ENCODE measurements at regions not wholly inside any gene's neighbourhood (a gene's known extent, or its start where the extent isn't known, plus 50 kb on each side); places are given as distances from the start of the nearest gene placed in this dataset.

- H3K4me1 ChIP-seq (ENCODE audit: control insufficient read depth in 3 of 3, insufficient read depth in 3 of 3, low read length in 3 of 3), result no peaks in the 10 kb centered on the region
- no peak overlapping the region for H3K27ac ChIP-seq (ENCODE audit: low read depth, low read length)
- no peaks in the 10 kb centered on the region for H3K27me3 ChIP-seq (ENCODE audit: control insufficient read depth in 3 of 3, insufficient read depth in 3 of 3, low read length in 3 of 3)
- no peak overlapping the region for H3K9ac ChIP-seq (ENCODE audit: low read depth in 1 of 3, low read length in 3 of 3)
- no peak overlapping the region for H3K4me3 ChIP-seq (ENCODE audit: low read length in 3 of 3)
- H3K36me3 ChIP-seq (ENCODE audit: control insufficient read depth in 3 of 3, insufficient read depth in 3 of 3, low read length in 3 of 3), result no peaks in the 10 kb centered on the region
- H3K9me3 ChIP-seq (ENCODE audit: control insufficient read depth in 3 of 3, low read length in 3 of 3), result no peaks in the 10 kb centered on the region
These were observed 301.3 kb upstream of the JARID2 start for GRCh38 chr6:14944593-14944992.

- no peaks in the 10 kb centered on the region for H3K36me3 ChIP-seq (ENCODE audit: control insufficient read depth in 3 of 3, insufficient read depth in 3 of 3, low read length in 3 of 3)
- no peak overlapping the region for H3K9ac ChIP-seq (ENCODE audit: low read depth in 1 of 3, low read length in 3 of 3)
- no peak overlapping the region for H3K27ac ChIP-seq (ENCODE audit: low read depth, low read length)
- no peaks in the 10 kb centered on the region for H3K9me3 ChIP-seq (ENCODE audit: control insufficient read depth in 3 of 3, low read length in 3 of 3)
- no peak overlapping the region for H3K4me3 ChIP-seq (ENCODE audit: low read length in 3 of 3)
- H3K4me1 ChIP-seq (ENCODE audit: control insufficient read depth in 3 of 3, insufficient read depth in 3 of 3, low read length in 3 of 3), result no peaks in the 10 kb centered on the region
- no peaks in the 10 kb centered on the region for H3K27me3 ChIP-seq (ENCODE audit: control insufficient read depth in 3 of 3, insufficient read depth in 3 of 3, low read length in 3 of 3)
These were observed 300.2 kb upstream of the JARID2 start for GRCh38 chr6:14945461-14946185.

- no peaks in the 10 kb centered on the region for H3K27me3 ChIP-seq (ENCODE audit: control insufficient read depth in 3 of 3, insufficient read depth in 3 of 3, low read length in 3 of 3)
- H3K36me3 ChIP-seq (ENCODE audit: control insufficient read depth in 3 of 3, insufficient read depth in 3 of 3, low read length in 3 of 3), result no peaks in the 10 kb centered on the region
- H3K9me3 ChIP-seq (ENCODE audit: control insufficient read depth in 3 of 3, low read length in 3 of 3), result no peaks in the 10 kb centered on the region
- no peak overlapping the region for H3K9ac ChIP-seq (ENCODE audit: low read depth in 1 of 3, low read length in 3 of 3)
- H3K4me3 ChIP-seq (ENCODE audit: low read length in 3 of 3), result no peak overlapping the region
- no peaks in the 10 kb centered on the region for H3K4me1 ChIP-seq (ENCODE audit: control insufficient read depth in 3 of 3, insufficient read depth in 3 of 3, low read length in 3 of 3)
- H3K27ac ChIP-seq (ENCODE audit: low read depth, low read length), result no peak overlapping the region
These were observed 299.1 kb upstream of the JARID2 start for GRCh38 chr6:14946753-14947152.

- no peaks in the 10 kb centered on the region for H3K27me3 ChIP-seq (ENCODE audit: control insufficient read depth in 3 of 3, insufficient read depth in 3 of 3, low read length in 3 of 3)
- H3K9ac ChIP-seq (ENCODE audit: low read depth in 1 of 3, low read length in 3 of 3), result no peak overlapping the region
- H3K4me3 ChIP-seq (ENCODE audit: low read length in 3 of 3), result no peak overlapping the region
- no peaks in the 10 kb centered on the region for H3K9me3 ChIP-seq (ENCODE audit: control insufficient read depth in 3 of 3, low read length in 3 of 3)
- no peak overlapping the region for H3K27ac ChIP-seq (ENCODE audit: low read depth, low read length)
- H3K36me3 ChIP-seq (ENCODE audit: control insufficient read depth in 3 of 3, insufficient read depth in 3 of 3, low read length in 3 of 3), result no peaks in the 10 kb centered on the region
- peaks cover 0 to under 1% (median 0%) of the 10 kb centered on the region in 3 donors for H3K4me1 ChIP-seq (ENCODE audit: control insufficient read depth in 3 of 3, insufficient read depth in 3 of 3, low read length in 3 of 3)
These were observed 297.2 kb upstream of the JARID2 start for GRCh38 chr6:14948586-14949245.

- H3K27ac ChIP-seq (ENCODE audit: low read depth, low read length), result no peak overlapping the region
- H3K36me3 ChIP-seq (ENCODE audit: control insufficient read depth in 3 of 3, insufficient read depth in 3 of 3, low read length in 3 of 3), result no peaks in the 10 kb centered on the region
- no peak overlapping the region for H3K4me3 ChIP-seq (ENCODE audit: low read length in 3 of 3)
- no peak overlapping the region for H3K9ac ChIP-seq (ENCODE audit: low read depth in 1 of 3, low read length in 3 of 3)
- H3K27me3 ChIP-seq (ENCODE audit: control insufficient read depth in 3 of 3, insufficient read depth in 3 of 3, low read length in 3 of 3), result no peaks in the 10 kb centered on the region
- no peaks in the 10 kb centered on the region for H3K9me3 ChIP-seq (ENCODE audit: control insufficient read depth in 3 of 3, low read length in 3 of 3)
- H3K4me1 ChIP-seq (ENCODE audit: control insufficient read depth in 3 of 3, insufficient read depth in 3 of 3, low read length in 3 of 3), result peaks cover 0 to 2% (median 0%) of the 10 kb centered on the region in 3 donors
These were observed 295.5 kb upstream of the JARID2 start for GRCh38 chr6:14950103-14950969.

GRCh38 chr6:14950970-14951276 is 294.9 kb upstream of the JARID2 start:
- no peak overlapping the region for H3K27ac ChIP-seq (ENCODE audit: low read depth, low read length)

GRCh38 chr6:14951704-14952103 is 294.2 kb upstream of the JARID2 start:
- H3K36me3 ChIP-seq (ENCODE audit: control insufficient read depth in 3 of 3, insufficient read depth in 3 of 3, low read length in 3 of 3), result no peaks in the 10 kb centered on the region
- no peak overlapping the region for H3K9ac ChIP-seq (ENCODE audit: low read depth in 1 of 3, low read length in 3 of 3)
- H3K27ac ChIP-seq (ENCODE audit: low read depth, low read length), result no peak overlapping the region
- H3K9me3 ChIP-seq (ENCODE audit: control insufficient read depth in 3 of 3, low read length in 3 of 3), result no peaks in the 10 kb centered on the region
- H3K4me1 ChIP-seq (ENCODE audit: control insufficient read depth in 3 of 3, insufficient read depth in 3 of 3, low read length in 3 of 3), result peaks cover 0 to 2% (median 0%) of the 10 kb centered on the region in 3 donors
- no peaks in the 10 kb centered on the region for H3K27me3 ChIP-seq (ENCODE audit: control insufficient read depth in 3 of 3, insufficient read depth in 3 of 3, low read length in 3 of 3)
- no peak overlapping the region for H3K4me3 ChIP-seq (ENCODE audit: low read length in 3 of 3)

More at GRCh38 chr6:14950970-14951276, 294.9 kb upstream of the JARID2 start:
- no peak overlapping the region for H3K9ac ChIP-seq (ENCODE audit: low read depth in 1 of 3, low read length in 3 of 3)
- peaks cover 0 to 2% (median 0%) of the 10 kb centered on the region in 3 donors for H3K4me1 ChIP-seq (ENCODE audit: control insufficient read depth in 3 of 3, insufficient read depth in 3 of 3, low read length in 3 of 3)
- no peaks in the 10 kb centered on the region for H3K36me3 ChIP-seq (ENCODE audit: control insufficient read depth in 3 of 3, insufficient read depth in 3 of 3, low read length in 3 of 3)
- H3K9me3 ChIP-seq (ENCODE audit: control insufficient read depth in 3 of 3, low read length in 3 of 3), result no peaks in the 10 kb centered on the region
- no peaks in the 10 kb centered on the region for H3K27me3 ChIP-seq (ENCODE audit: control insufficient read depth in 3 of 3, insufficient read depth in 3 of 3, low read length in 3 of 3)
- H3K4me3 ChIP-seq (ENCODE audit: low read length in 3 of 3), result no peak overlapping the region

- Histone ChIP-seq H3K9me3 (ENCODE audit: control insufficient read depth in 3 of 3, low read length in 3 of 3) (no peaks in the 10 kb centered on the region), H3K4me1 (ENCODE audit: control insufficient read depth in 3 of 3, insufficient read depth in 3 of 3, low read length in 3 of 3) (peaks cover 0 to 2% (median 0%) of the 10 kb centered on the region in 3 donors), H3K27me3 (ENCODE audit: control insufficient read depth in 3 of 3, insufficient read depth in 3 of 3, low read length in 3 of 3) (no peaks in the 10 kb centered on the region), H3K36me3 (ENCODE audit: control insufficient read depth in 3 of 3, insufficient read depth in 3 of 3, low read length in 3 of 3) (no peaks in the 10 kb centered on the region), H3K9ac (ENCODE audit: low read depth in 1 of 3, low read length in 3 of 3) (no peak overlapping the region), H3K4me3 (ENCODE audit: low read length in 3 of 3) (no peak overlapping the region), H3K27ac (ENCODE audit: low read depth, low read length) (no peak overlapping the region)
These were observed 292.0 kb upstream of the JARID2 start for GRCh38 chr6:14953836-14954235.

- no peaks in the 10 kb centered on the region for H3K36me3 ChIP-seq (ENCODE audit: control insufficient read depth in 3 of 3, insufficient read depth in 3 of 3, low read length in 3 of 3)
- no peak overlapping the region for H3K27ac ChIP-seq (ENCODE audit: low read depth, low read length)
- H3K27me3 ChIP-seq (ENCODE audit: control insufficient read depth in 3 of 3, insufficient read depth in 3 of 3, low read length in 3 of 3), result no peaks in the 10 kb centered on the region
- H3K9ac ChIP-seq (ENCODE audit: low read depth in 1 of 3, low read length in 3 of 3), result no peak overlapping the region
- H3K9me3 ChIP-seq (ENCODE audit: control insufficient read depth in 3 of 3, low read length in 3 of 3), result no peaks in the 10 kb centered on the region
- H3K4me1 ChIP-seq (ENCODE audit: control insufficient read depth in 3 of 3, insufficient read depth in 3 of 3, low read length in 3 of 3), result peaks cover 0 to 2% (median 0%) of the 10 kb centered on the region in 3 donors
- H3K4me3 ChIP-seq (ENCODE audit: low read length in 3 of 3), result no peak overlapping the region
These were observed 288.4 kb upstream of the JARID2 start for GRCh38 chr6:14957355-14958059.
